ENCODE measurements at regions not wholly inside any gene's neighbourhood (a gene's known extent, or its start where the extent isn't known, plus 50 kb on each side); places are given as distances from the start of the nearest gene placed in this dataset.

- TF ChIP-seq CTCF (IDR thresholded peaks at IDR 0.05; ENCODE audit: poor library complexity) (no peak), EZH2phosphoT487 (IDR thresholded peaks at IDR 0.05; ENCODE audit: low read depth, severe bottlenecking, unreplicated experiment) (no peak), EZH2 (IDR thresholded peaks at IDR 0.05; ENCODE audit: borderline replicate concordance) (no peak)
These were observed 201.8 kb upstream of the B3GALT2 start for GRCh38 chr1:193388165-193388564.
